ENCODE measurements at regions not wholly inside any gene's neighbourhood (a gene's known extent, or its start where the extent isn't known, plus 50 kb on each side); places are given as distances from the start of the nearest gene placed in this dataset.

DNA sequence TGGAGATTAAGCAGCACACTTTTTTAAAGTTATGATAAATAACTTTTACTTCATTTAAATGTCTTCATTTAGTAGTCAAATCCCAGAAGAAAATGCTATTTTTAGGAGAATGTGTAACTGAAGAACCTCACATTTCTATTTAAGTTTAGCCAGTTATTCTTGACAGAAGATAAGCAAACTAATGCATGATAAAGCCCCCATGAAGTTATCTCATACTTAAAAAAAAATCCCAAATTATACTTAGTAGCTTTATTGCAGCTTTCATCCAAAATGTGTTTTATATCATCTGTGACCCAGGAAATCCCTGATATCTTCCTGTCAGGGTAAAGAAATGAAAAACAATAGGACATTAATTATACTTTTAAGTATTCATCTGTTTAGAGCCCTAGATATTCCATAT lies 124.8 kb upstream of the SYT6 start:
- Histone ChIP-seq H2BK12ac (ENCODE audit: insufficient read length, low read depth, low read length) (no peak overlapping the region), H3K27ac (ENCODE audit: insufficient read length, low read depth, low read length) (no peak overlapping the region), H3K79me1 (ENCODE audit: insufficient read depth, low read depth, low read length, poor library complexity, severe bottlenecking) (no peaks in the 10 kb centered on the region), H3K9ac (ENCODE audit: extremely low read depth, insufficient read length, low read length) (no peak overlapping the region), H4K20me1 (ENCODE audit: control insufficient read depth, insufficient read depth, insufficient read length) (no peaks in the 10 kb centered on the region), H3K18ac (ENCODE audit: insufficient read length, low read depth, low read length) (no peak overlapping the region), H4K91ac (ENCODE audit: insufficient read length, low read depth, low read length) (no peak overlapping the region), H3K9me3 (ENCODE audit: control insufficient read depth, low read depth, low read length) (no peaks in the 10 kb centered on the region), H3K23me2 (ENCODE audit: insufficient read length, low read depth, low read length, poor library complexity, severe bottlenecking) (no peaks in the 10 kb centered on the region), H2BK20ac (ENCODE audit: low read depth, low read length, poor library complexity, severe bottlenecking) (no peak overlapping the region), H3K4me2 (ENCODE audit: insufficient read depth, insufficient read length, low read length) (no peak overlapping the region), H2AFZ (ENCODE audit: low read length) (no peak overlapping the region), H2BK120ac (ENCODE audit: low read depth, low read length, poor library complexity, severe bottlenecking) (no peak overlapping the region), H3K14ac (ENCODE audit: insufficient read depth, low read length) (no peak overlapping the region), H2BK5ac (ENCODE audit: insufficient read length, low read length) (no peak overlapping the region), H2BK15ac (ENCODE audit: low read depth, low read length) (no peak overlapping the region), H3K4me1 (ENCODE audit: insufficient read depth, low read length) (no peaks in the 10 kb centered on the region), H2AK5ac (ENCODE audit: insufficient read length, low read length) (no peak overlapping the region), H3K56ac (ENCODE audit: insufficient read length, low read depth, low read length) (no peak overlapping the region), H4K8ac (replicated peaks; ENCODE audit: insufficient read length, low read depth, low read length) (no peak overlapping the region), H4K5ac (ENCODE audit: insufficient read length, low read depth, low read length) (no peak overlapping the region), H3K27me3 (ENCODE audit: insufficient read depth, low read length) (no peaks in the 10 kb centered on the region), H3K79me2 (ENCODE audit: insufficient read depth, low read length) (no peaks in the 10 kb centered on the region), H3K23ac (ENCODE audit: insufficient read length, low read depth, low read length) (no peak overlapping the region), H3T11ph (ENCODE audit: low read length) (no peak overlapping the region), H3K4ac (ENCODE audit: low read depth, low read length) (no peak overlapping the region)
- Mint-ChIP-seq H3K27ac (no peak overlapping the region), H3K4me3 (no peak overlapping the region), H3K9me3 (no peaks in the 10 kb centered on the region), H3K4me1 (peaks cover 0 to 2% of the 10 kb centered on the region in 2 experiments; a peak in 2 of 4 replicates), H3K27me3 (ENCODE audit: low read depth) (peaks cover 12% of the 10 kb centered on the region), H3K36me3 (ENCODE audit: insufficient read depth in 1 of 3, low read depth in 3 of 3) (no peaks in the 10 kb centered on the region)
- DNase-seq: no peak
- TF ChIP-seq, protein P1, sequence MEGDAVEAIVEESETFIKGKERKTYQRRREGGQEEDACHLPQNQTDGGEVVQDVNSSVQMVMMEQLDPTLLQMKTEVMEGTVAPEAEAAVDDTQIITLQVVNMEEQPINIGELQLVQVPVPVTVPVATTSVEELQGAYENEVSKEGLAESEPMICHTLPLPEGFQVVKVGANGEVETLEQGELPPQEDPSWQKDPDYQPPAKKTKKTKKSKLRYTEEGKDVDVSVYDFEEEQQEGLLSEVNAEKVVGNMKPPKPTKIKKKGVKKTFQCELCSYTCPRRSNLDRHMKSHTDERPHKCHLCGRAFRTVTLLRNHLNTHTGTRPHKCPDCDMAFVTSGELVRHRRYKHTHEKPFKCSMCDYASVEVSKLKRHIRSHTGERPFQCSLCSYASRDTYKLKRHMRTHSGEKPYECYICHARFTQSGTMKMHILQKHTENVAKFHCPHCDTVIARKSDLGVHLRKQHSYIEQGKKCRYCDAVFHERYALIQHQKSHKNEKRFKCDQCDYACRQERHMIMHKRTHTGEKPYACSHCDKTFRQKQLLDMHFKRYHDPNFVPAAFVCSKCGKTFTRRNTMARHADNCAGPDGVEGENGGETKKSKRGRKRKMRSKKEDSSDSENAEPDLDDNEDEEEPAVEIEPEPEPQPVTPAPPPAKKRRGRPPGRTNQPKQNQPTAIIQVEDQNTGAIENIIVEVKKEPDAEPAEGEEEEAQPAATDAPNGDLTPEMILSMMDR (conservative IDR thresholded peaks at IDR 0.05): no peak
